ENCODE measurements at regions not wholly inside any gene's neighbourhood (a gene's known extent, or its start where the extent isn't known, plus 50 kb on each side); places are given as distances from the start of the nearest gene placed in this dataset.

DNA sequence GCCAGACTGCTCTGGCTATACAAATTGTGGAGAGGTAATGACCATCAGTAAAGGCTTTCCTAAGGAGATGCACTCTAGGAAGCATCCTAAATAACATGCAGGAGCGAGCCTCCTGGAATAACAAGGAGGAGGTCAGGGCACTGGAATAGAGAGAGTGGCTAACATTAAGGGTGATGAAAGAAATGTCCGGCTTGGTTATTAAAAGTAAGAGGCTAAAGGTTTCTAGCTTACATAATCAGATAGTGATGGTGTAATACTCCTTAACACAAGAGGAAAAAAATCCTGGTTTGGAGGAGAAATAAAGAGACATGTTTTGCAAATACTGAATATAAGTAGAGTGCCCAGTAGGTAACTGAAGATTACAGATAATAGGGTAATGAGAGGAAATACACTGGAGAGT, 365.7 kb downstream of the ZEB2 start:
- H3K79me2 ChIP-seq (ENCODE audit: insufficient read depth, low read length), result no peaks in the 10 kb centered on the region
- Mint-ChIP-seq H3K4me1 (peaks cover 9 to 13% of the 10 kb centered on the region in 2 experiments), H3K4me3 (no peak overlapping the region), H3K27me3 (ENCODE audit: low read depth) (no peaks in the 10 kb centered on the region), H3K27ac (no peak overlapping the region), H3K36me3 (ENCODE audit: insufficient read depth in 1 of 3, low read depth in 3 of 3) (no peaks in the 10 kb centered on the region), H3K9me3 (no peaks in the 10 kb centered on the region)
- H2BK15ac ChIP-seq (ENCODE audit: low read depth, low read length), result no peak overlapping the region
- no peaks in the 10 kb centered on the region for H3K9me3 ChIP-seq (ENCODE audit: control insufficient read depth, low read depth, low read length)
- H3K56ac ChIP-seq (ENCODE audit: insufficient read length, low read depth, low read length), result no peak overlapping the region
- no peak overlapping the region for H2AK5ac ChIP-seq (ENCODE audit: insufficient read length, low read length)
- H3K23me2 ChIP-seq (ENCODE audit: insufficient read length, low read depth, low read length, poor library complexity, severe bottlenecking), result no peaks in the 10 kb centered on the region
- H3K79me1 ChIP-seq (ENCODE audit: insufficient read depth, low read depth, low read length, poor library complexity, severe bottlenecking), result no peaks in the 10 kb centered on the region
- no peak overlapping the region for H4K8ac ChIP-seq (replicated peaks; ENCODE audit: insufficient read length, low read depth, low read length)
- no peak overlapping the region for H3K27ac ChIP-seq (ENCODE audit: insufficient read length, low read depth, low read length)
- TF ChIP-seq, protein P1, sequence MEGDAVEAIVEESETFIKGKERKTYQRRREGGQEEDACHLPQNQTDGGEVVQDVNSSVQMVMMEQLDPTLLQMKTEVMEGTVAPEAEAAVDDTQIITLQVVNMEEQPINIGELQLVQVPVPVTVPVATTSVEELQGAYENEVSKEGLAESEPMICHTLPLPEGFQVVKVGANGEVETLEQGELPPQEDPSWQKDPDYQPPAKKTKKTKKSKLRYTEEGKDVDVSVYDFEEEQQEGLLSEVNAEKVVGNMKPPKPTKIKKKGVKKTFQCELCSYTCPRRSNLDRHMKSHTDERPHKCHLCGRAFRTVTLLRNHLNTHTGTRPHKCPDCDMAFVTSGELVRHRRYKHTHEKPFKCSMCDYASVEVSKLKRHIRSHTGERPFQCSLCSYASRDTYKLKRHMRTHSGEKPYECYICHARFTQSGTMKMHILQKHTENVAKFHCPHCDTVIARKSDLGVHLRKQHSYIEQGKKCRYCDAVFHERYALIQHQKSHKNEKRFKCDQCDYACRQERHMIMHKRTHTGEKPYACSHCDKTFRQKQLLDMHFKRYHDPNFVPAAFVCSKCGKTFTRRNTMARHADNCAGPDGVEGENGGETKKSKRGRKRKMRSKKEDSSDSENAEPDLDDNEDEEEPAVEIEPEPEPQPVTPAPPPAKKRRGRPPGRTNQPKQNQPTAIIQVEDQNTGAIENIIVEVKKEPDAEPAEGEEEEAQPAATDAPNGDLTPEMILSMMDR (conservative IDR thresholded peaks at IDR 0.05), result no peak
- H2BK5ac ChIP-seq (ENCODE audit: insufficient read length, low read length), result no peak overlapping the region
- no peak overlapping the region for H2BK20ac ChIP-seq (ENCODE audit: low read depth, low read length, poor library complexity, severe bottlenecking)
- H3K23ac ChIP-seq (ENCODE audit: insufficient read length, low read depth, low read length), result no peak overlapping the region
- no peak overlapping the region for H3K4me2 ChIP-seq (ENCODE audit: insufficient read depth, insufficient read length, low read length)
- no peaks in the 10 kb centered on the region for H3K27me3 ChIP-seq (ENCODE audit: insufficient read depth, low read length)
- DNase-seq, result no peak
- H3K4ac ChIP-seq (ENCODE audit: low read depth, low read length), result no peak overlapping the region
- H3K14ac ChIP-seq (ENCODE audit: insufficient read depth, low read length), result no peak overlapping the region
- no peak overlapping the region for H3K18ac ChIP-seq (ENCODE audit: insufficient read length, low read depth, low read length)
- no peak overlapping the region for H4K5ac ChIP-seq (ENCODE audit: insufficient read length, low read depth, low read length)
- H2AFZ ChIP-seq (ENCODE audit: low read length), result no peak overlapping the region
- H4K91ac ChIP-seq (ENCODE audit: insufficient read length, low read depth, low read length), result no peak overlapping the region
- no peak overlapping the region for H2BK120ac ChIP-seq (ENCODE audit: low read depth, low read length, poor library complexity, severe bottlenecking)
- H4K20me1 ChIP-seq (ENCODE audit: control insufficient read depth, insufficient read depth, insufficient read length), result no peaks in the 10 kb centered on the region
- no peak overlapping the region for H2BK12ac ChIP-seq (ENCODE audit: insufficient read length, low read depth, low read length)
- no peak overlapping the region for H3K9ac ChIP-seq (ENCODE audit: extremely low read depth, insufficient read length, low read length)
- no peak overlapping the region for H3T11ph ChIP-seq (ENCODE audit: low read length)
- H3K4me1 ChIP-seq (ENCODE audit: insufficient read depth, low read length), result peaks cover 3% of the 10 kb centered on the region; the same call in 1 of the 2 replicates
- no CpG with 5 or more reads among the region's 2 CpGs for WGBS (ENCODE audit: extremely low coverage, insufficient read length, low lambda C conversion rate)

All from H9 (cell line).